H9 (cell line): ENCODE measurements at regions not wholly inside any gene's neighbourhood (a gene's known extent, or its start where the extent isn't known, plus 50 kb on each side); places are given as distances from the start of the nearest gene placed in this dataset.

Experiments used
- DNase-seq: peaks from one replicate; pipeline ENCODE4 v3.0.0-alpha.2; 2017
- H2AFZ ChIP-seq: one replicate; pipeline ENCODE4 v1.6.1; 2013; ENCODE audit warnings: mild to moderate bottlenecking, low read length, control low read depth, moderate library complexity
- H2AK5ac ChIP-seq: 2 replicates; pipeline ENCODE4 v1.6.1; 2013; ENCODE audit warnings: low read length, control low read depth, mixed read lengths; ENCODE audit not compliant: insufficient read length
- H2BK120ac ChIP-seq: one replicate; pipeline ENCODE4 v1.6.1; 2013; ENCODE audit warnings: low read depth, mild to moderate bottlenecking, low read length, control low read depth, inconsistent platforms; ENCODE audit not compliant: poor library complexity, severe bottlenecking
- H2BK12ac ChIP-seq: 2 replicates; pipeline ENCODE4 v1.6.1; 2013; ENCODE audit warnings: low read length, control low read depth, mixed read lengths, low read depth; ENCODE audit not compliant: insufficient read length
- H2BK15ac ChIP-seq: 2 replicates; pipeline ENCODE4 v1.6.1; 2013; ENCODE audit warnings: low read depth, low read length, control low read depth
- H2BK20ac ChIP-seq: one replicate; pipeline ENCODE4 v1.6.1; 2013; ENCODE audit warnings: low read depth, mild to moderate bottlenecking, low read length, control low read depth, inconsistent platforms; ENCODE audit not compliant: poor library complexity, severe bottlenecking
- H2BK5ac ChIP-seq: 2 replicates; pipeline ENCODE4 v1.6.1; 2013; ENCODE audit warnings: low read length, control low read depth, mixed read lengths; ENCODE audit not compliant: insufficient read length
- H3K14ac ChIP-seq: 2 replicates; pipeline ENCODE4 v1.6.1; 2013; ENCODE audit warnings: low read length, control low read depth; ENCODE audit not compliant: insufficient read depth
- H3K18ac ChIP-seq: 2 replicates; pipeline ENCODE4 v1.6.1; 2013; ENCODE audit warnings: low read depth, mild to moderate bottlenecking, mixed read lengths, low read length, control low read depth; ENCODE audit not compliant: insufficient read length
- H3K23ac ChIP-seq: 2 replicates; pipeline ENCODE4 v1.6.1; 2013; ENCODE audit warnings: low read length, control low read depth, mixed read lengths, low read depth; ENCODE audit not compliant: insufficient read length
- H3K23me2 ChIP-seq: 2 replicates; pipeline ENCODE4 v1.6.1; 2013; ENCODE audit warnings: low read depth, mild to moderate bottlenecking, mixed read lengths, low read length, control low read depth; ENCODE audit not compliant: insufficient read length, poor library complexity, severe bottlenecking
- H3K27ac ChIP-seq: 2 replicates; pipeline ENCODE4 v1.5.1; 2013; ENCODE audit warnings: low read length, control low read depth, mixed read lengths, low read depth; ENCODE audit not compliant: insufficient read length
- H3K27me3 ChIP-seq: 2 replicates; pipeline ENCODE4 v1.6.1; 2013; ENCODE audit warnings: low read length, control low read depth, inconsistent platforms; ENCODE audit not compliant: insufficient read depth
- H3K4ac ChIP-seq: 2 replicates; pipeline ENCODE4 v1.6.1; 2013; ENCODE audit warnings: low read depth, mild to moderate bottlenecking, control low read depth, inconsistent platforms, low read length, moderate library complexity
- H3K4me1 ChIP-seq: 2 replicates; pipeline ENCODE4 v1.6.1; 2013; ENCODE audit warnings: low read length, control low read depth, inconsistent platforms; ENCODE audit not compliant: insufficient read depth
- H3K4me2 ChIP-seq: 2 replicates; pipeline ENCODE4 v1.6.1; 2013; ENCODE audit warnings: low read length, control low read depth, mixed read lengths; ENCODE audit not compliant: insufficient read length, insufficient read depth
- H3K56ac ChIP-seq: 2 replicates; pipeline ENCODE4 v1.6.1; 2013; ENCODE audit warnings: low read depth, mild to moderate bottlenecking, mixed read lengths, low read length, control low read depth; ENCODE audit not compliant: insufficient read length
- H3K79me1 ChIP-seq: 2 replicates; pipeline ENCODE4 v1.6.1; 2013; ENCODE audit warnings: low read depth, mild to moderate bottlenecking, moderate library complexity, low read length, control low read depth, inconsistent platforms; ENCODE audit not compliant: insufficient read depth, poor library complexity, severe bottlenecking
- H3K79me2 ChIP-seq: 2 replicates; pipeline ENCODE4 v1.6.1; 2013; ENCODE audit warnings: low read length, control low read depth, inconsistent platforms; ENCODE audit not compliant: insufficient read depth
- H3K9ac ChIP-seq: 2 replicates; pipeline ENCODE4 v1.6.1; 2013; ENCODE audit warnings: low read length, control low read depth, mixed read lengths; ENCODE audit not compliant: insufficient read length; ENCODE audit errors: extremely low read depth
- H3K9me3 ChIP-seq: one replicate; pipeline ENCODE4 v1.6.1; 2013; ENCODE audit warnings: low read depth, low read length, inconsistent platforms; ENCODE audit not compliant: control insufficient read depth
- H3T11ph ChIP-seq: one replicate; pipeline ENCODE4 v1.6.1; 2013; ENCODE audit warnings: mild to moderate bottlenecking, low read length, control low read depth, inconsistent platforms
- H4K20me1 ChIP-seq: one replicate; pipeline ENCODE4 v1.6.1; 2013; ENCODE audit not compliant: control insufficient read depth, insufficient read length, insufficient read depth
- H4K5ac ChIP-seq: 2 replicates; pipeline ENCODE4 v1.6.1; 2013; ENCODE audit warnings: low read depth, mild to moderate bottlenecking, mixed read lengths, low read length, control low read depth; ENCODE audit not compliant: insufficient read length
- H4K8ac ChIP-seq: replicated peaks from 2 replicates; pipeline ENCODE4 v1.6.1; 2013; ENCODE audit warnings: low read length, control low read depth, mixed read lengths, low read depth; ENCODE audit not compliant: insufficient read length
- H4K91ac ChIP-seq: 2 replicates; pipeline ENCODE4 v1.6.1; 2013; ENCODE audit warnings: low read depth, mild to moderate bottlenecking, moderate library complexity, mixed read lengths, low read length, control low read depth; ENCODE audit not compliant: insufficient read length
- H3K27ac Mint-ChIP-seq, 3 experiments: 2 replicates in 2 of 3; 3 replicates in 1 of 3; pipeline ENCODE4 v1.8.0; 2020 to 2021; ENCODE audit warnings: mixed read lengths in 3 of 3, mild to moderate bottlenecking in 1 of 3, moderate library complexity in 1 of 3
- H3K27me3 Mint-ChIP-seq: 2 replicates; pipeline ENCODE4 v1.8.0; 2021; ENCODE audit warnings: low read depth, mild to moderate bottlenecking, moderate library complexity, mixed read lengths
- H3K36me3 Mint-ChIP-seq, 3 experiments: 2 replicates in 2 of 3; 3 replicates in 1 of 3; pipeline ENCODE4 v1.8.0; 2020 to 2021; ENCODE audit warnings: low read depth in 3 of 3, mixed read lengths in 3 of 3; ENCODE audit not compliant: insufficient read depth in 1 of 3
- H3K4me1 Mint-ChIP-seq, 2 experiments: 2 replicates each; pipeline ENCODE4 v1.8.0; 2020; ENCODE audit warnings: mixed read lengths in 2 of 2
- H3K4me3 Mint-ChIP-seq, 2 experiments: 2 replicates in 1 of 2; 3 replicates in 1 of 2; pipeline ENCODE4 v1.8.0; 2020 to 2021; ENCODE audit warnings: mild to moderate bottlenecking in 2 of 2, mixed read lengths in 2 of 2, moderate library complexity in 1 of 2
- H3K9me3 Mint-ChIP-seq, 2 experiments: 2 replicates in 1 of 2; 3 replicates in 1 of 2; pipeline ENCODE4 v1.8.0; 2020; ENCODE audit warnings: mild to moderate bottlenecking in 2 of 2, mixed read lengths in 2 of 2, moderate library complexity in 1 of 2
- CTCF ChIP-seq: fragments of 200-600 bp; sonication (generic); conservative IDR thresholded peaks from 3 replicates; pipeline ENCODE4 v1.8.0; 2021; ENCODE audit warnings: antibody characterized with exemption, mild to moderate bottlenecking
- WGBS: extraction: QIAGEN DNeasy Blood & Tissue Kit; methylation state at CpG from one replicate; pipeline ENCODE4 v1.1.7; 2013; ENCODE audit warnings: missing lambda C conversion rate, low lambda C conversion rate, mixed read lengths; ENCODE audit not compliant: insufficient read length; ENCODE audit errors: extremely low coverage; 5-methylcytosine and 5-hydroxymethylcytosine counted together

GRCh38 chr3:118792191-118792590 lies 242.5 kb downstream of the IGSF11 start:
- H3K36me3 Mint-ChIP-seq, result no peaks in the 10 kb centered on the region; a peak in 1 of 7 replicates
- no CpG with 5 or more reads among the region's 4 CpGs for WGBS
- Histone ChIP-seq H3T11ph (no peak overlapping the region), H3K79me1 (no peaks in the 10 kb centered on the region), H3K23me2 (no peaks in the 10 kb centered on the region), H3K27ac (no peak overlapping the region), H2BK20ac (no peak overlapping the region), H3K4me2 (no peak overlapping the region), H2BK15ac (no peak overlapping the region), H4K91ac (no peak overlapping the region), H3K79me2 (no peaks in the 10 kb centered on the region), H3K56ac (no peak overlapping the region), H4K20me1 (no peaks in the 10 kb centered on the region), H3K4ac (no peak overlapping the region), H3K23ac (no peak overlapping the region), H4K8ac (no peak overlapping the region), H3K18ac (no peak overlapping the region), H3K4me1 (no peaks in the 10 kb centered on the region), H3K9me3 (no peaks in the 10 kb centered on the region), H2BK5ac (no peak overlapping the region), H4K5ac (no peak overlapping the region), H2AK5ac (no peak overlapping the region), H3K9ac (no peak overlapping the region), H3K14ac (no peak overlapping the region), H2BK120ac (no peak overlapping the region), H2BK12ac (no peak overlapping the region), H2AFZ (no peak overlapping the region), H3K27me3 (no peaks in the 10 kb centered on the region)
- H3K27ac Mint-ChIP-seq, result peak overlapping the region in 1 of 3 experiments; percentile 30; a peak in 1 of 7 replicates
- no peaks in the 10 kb centered on the region for H3K9me3 Mint-ChIP-seq
- H3K27me3 Mint-ChIP-seq, result no peaks in the 10 kb centered on the region; the same call in none of the 2 replicates
- H3K4me1 Mint-ChIP-seq, result peaks cover 18 to 19% of the 10 kb centered on the region in 2 experiments
- TF ChIP-seq CTCF, result no peak
- no peak for DNase-seq
- H3K4me3 Mint-ChIP-seq, result no peak overlapping the region
